Psoas muscle (tissue), 7 donors: ENCODE measurements at regions not wholly inside any gene's neighbourhood (a gene's known extent, or its start where the extent isn't known, plus 50 kb on each side); places are given as distances from the start of the nearest gene placed in this dataset.

ENCODE experiments used
- ATAC-seq, 4 donors: fragments of 200-7000 bp; cut with Tn5 transposase; one replicate each; pipeline ENCODE4 v1.9.1; 2020; ENCODE audit warnings: moderate library complexity in 3 of 4, mild to moderate bottlenecking in 2 of 4
- DNase-seq, 2 donors: peaks; one replicate each; pipeline ENCODE4 v3.0.0-alpha.2; 2020
- H3K27ac ChIP-seq: fragments of 200-600 bp; one replicate; pipeline ENCODE4 v1.8.0; 2022
- H3K27me3 ChIP-seq, 3 donors: fragments of 200-600 bp in 1 of 3; one replicate each; pipeline versions ENCODE4 v1.6.1 to v1.8.0; 2013 to 2022; ENCODE audit warnings: low read length in 2 of 3, mild to moderate bottlenecking in 2 of 3, moderate library complexity in 1 of 3; ENCODE audit not compliant: insufficient read depth in 3 of 3
- H3K36me3 ChIP-seq, 2 donors: fragments of 200-600 bp in 1 of 2; one replicate each; pipeline versions ENCODE4 v1.6.1 to v1.8.0; 2013 to 2022; ENCODE audit warnings: low read depth in 1 of 2, mild to moderate bottlenecking in 1 of 2, moderate library complexity in 1 of 2; ENCODE audit not compliant: insufficient read depth in 1 of 2
- H3K4me1 ChIP-seq: fragments of 200-600 bp; one replicate; pipeline ENCODE4 v1.8.0; 2022
- H3K4me3 ChIP-seq: fragments of 200-600 bp; one replicate; pipeline ENCODE4 v1.8.0; 2022; ENCODE audit warnings: mild to moderate bottlenecking
- H3K9me3 ChIP-seq: fragments of 200-600 bp; one replicate; pipeline ENCODE4 v1.8.0; 2022
- CTCF ChIP-seq: fragments of 200-600 bp; IDR thresholded peaks from one replicate; pipeline ENCODE4 v1.8.0; 2022; ENCODE audit warnings: antibody characterized with exemption
- WGBS, 3 donors: extraction: QIAGEN DNeasy Blood & Tissue Kit; methylation state at CpG; one replicate each; pipeline versions ENCODE4 v1.1.6 to v1.1.7; 2013; 5-methylcytosine and 5-hydroxymethylcytosine counted together
- intact Hi-C, 2 donors: fragments of 100-400 bp; cut with DNase I; formaldehyde crosslinking; loops; one replicate each; pipeline versions ENCODE4 v1.11.0 to v1.14.2; 2022
- donor health status: healthy with polysubstance abuse.
- donor health status: DM: no; HTN: no; CAD: no; lungs with moderate emphysema.
- donor health status: Bipolar disorder and iron deficiency.
- donor health status: healthy.
- donor health status: DM: yes; HTN: yes; CAD: no.
- donor health status: DM: no; HTN: no; CAD: no.
- donor health status: DM: yes; HTN: yes; CAD: no.

- intact Hi-C loops, result no loop called here
These were observed 203.2 kb upstream of the PPP2R3A start for GRCh38 chr3:135762188-135762856.

GRCh38 chr3:135766115-135766514 lies 199.4 kb upstream of the PPP2R3A start:
- no peak for DNase-seq
- WGBS, 3 donors, result 72 to 78% (median 75%) methylated on average over 2 of the region's 2 CpGs
- ATAC-seq, result no peak
- H3K27ac ChIP-seq, result no peak overlapping the region
- H3K4me1 ChIP-seq, result no peaks in the 10 kb centered on the region
- H3K36me3 ChIP-seq, result no peaks in the 10 kb centered on the region
- intact Hi-C loops, result no loop called here
- TF ChIP-seq CTCF, result no peak
- no peak overlapping the region for H3K4me3 ChIP-seq
- H3K27me3 ChIP-seq, result no peaks in the 10 kb centered on the region
- H3K9me3 ChIP-seq, result no peaks in the 10 kb centered on the region

More at GRCh38 chr3:135762188-135762856, 203.2 kb upstream of the PPP2R3A start:
- Histone ChIP-seq H3K27me3 (no peaks in the 10 kb centered on the region), H3K27ac (no peak overlapping the region), H3K4me3 (no peak overlapping the region), H3K4me1 (no peaks in the 10 kb centered on the region), H3K36me3 (no peaks in the 10 kb centered on the region), H3K9me3 (no peaks in the 10 kb centered on the region)
- WGBS, 3 donors, result 36 to 39% (median 38%) methylated on average over 4 of the region's 4 CpGs
- ATAC-seq (no peak), DNase-seq (no peak)
- no peak for TF ChIP-seq CTCF

GRCh38 chr3:135771760-135772159 lies 193.8 kb upstream of the PPP2R3A start:
- DNase-seq (no peak), ATAC-seq (no peak)
- no peak for TF ChIP-seq CTCF
- 44 to 48% (median 45%) methylated on average over 3 of the region's 3 CpGs for WGBS, 3 donors
- Histone ChIP-seq H3K27me3 (peaks cover 0 to 3% (median 0%) of the 10 kb centered on the region in 3 donors), H3K27ac (no peak overlapping the region), H3K4me3 (no peak overlapping the region), H3K4me1 (no peaks in the 10 kb centered on the region), H3K9me3 (no peaks in the 10 kb centered on the region), H3K36me3 (no peaks in the 10 kb centered on the region)
- intact Hi-C loops, result no loop called here

- Histone ChIP-seq H3K36me3 (no peaks in the 10 kb centered on the region), H3K27ac (no peak overlapping the region), H3K9me3 (no peaks in the 10 kb centered on the region), H3K4me3 (no peak overlapping the region), H3K27me3 (no peaks in the 10 kb centered on the region), H3K4me1 (no peaks in the 10 kb centered on the region)
- 66 to 79% (median 72%) methylated on average over 1 of the region's 1 CpG for WGBS, 3 donors
- no peak for DNase-seq
- intact Hi-C loops, result no loop called here
- no peak for ATAC-seq
- TF ChIP-seq CTCF, result no peak
These were observed 186.5 kb upstream of the PPP2R3A start for GRCh38 chr3:135779024-135779423.
